SK-N-SH treated with all-trans-retinoic acid at 6 μM for 48 hours (cell line): ENCODE measurements at regions not wholly inside any gene's neighbourhood (a gene's known extent, or its start where the extent isn't known, plus 50 kb on each side); places are given as distances from the start of the nearest gene placed in this dataset.

Source experiments
- OSR1 ChIP-seq: fragments of 250-450 bp; sonication (Bioruptor Pico); IDR thresholded peaks from 2 replicates; pipeline ENCODE4 v1.8.0; 2022; ENCODE audit warnings: moderate library complexity, mild to moderate bottlenecking, inconsistent platforms
- ZFP3 ChIP-seq: fragments of 250-450 bp; sonication (Bioruptor Pico); IDR thresholded peaks from 2 replicates; pipeline ENCODE4 v1.5.0; 2020; ENCODE audit warnings: mild to moderate bottlenecking, moderate library complexity

DNA sequence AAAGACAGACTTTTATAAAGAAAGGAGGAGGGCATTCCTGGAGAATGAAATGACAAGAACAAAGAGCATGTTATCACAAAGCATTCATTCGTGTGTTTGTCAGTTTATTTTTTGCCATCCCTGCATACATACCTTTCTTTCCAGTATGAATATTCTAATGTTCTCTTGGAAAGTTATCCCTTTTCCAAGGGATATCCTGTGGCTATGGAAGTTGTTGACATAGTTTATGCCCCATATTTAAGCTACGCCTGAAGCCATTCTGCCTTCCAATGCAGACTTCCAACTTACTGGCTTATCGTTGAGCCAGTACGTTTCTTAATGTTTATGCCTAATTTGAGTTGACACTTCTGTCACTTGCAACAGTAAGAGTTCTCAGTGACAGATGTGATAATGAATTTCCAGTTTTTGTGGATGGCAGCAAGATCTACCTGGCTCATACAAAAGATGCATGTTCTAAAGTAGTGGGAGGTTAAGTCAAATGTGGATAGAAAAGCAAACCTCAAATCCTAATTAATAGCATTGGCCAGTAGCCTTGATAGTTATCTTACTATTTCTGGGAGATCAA lies 133.3 kb upstream of the ANO3 start:
- no peak for TF ChIP-seq ZFP3
- no peak for TF ChIP-seq OSR1 (CRISPR knock-in tag)
